GM12878 (cell line): ENCODE measurements at regions not wholly inside any gene's neighbourhood (a gene's known extent, or its start where the extent isn't known, plus 50 kb on each side); places are given as distances from the start of the nearest gene placed in this dataset.

Experiments used
- ATAC-seq: fragments of 200-7000 bp; cut with Tn5 transposase; 3 replicates; pipeline ENCODE4 v1.9.1; 2020; ENCODE audit warnings: mild to moderate bottlenecking, moderate library complexity
- BruUV-seq: library from RNA; stranded (reverse); fragments of 400-500 nt; replicated peaks from 2 replicates; lab custom pipeline; 2021; lab: Mats Ljungman, UMichigan
- CTCF ChIA-PET: fragments of 300-600 bp; sonication (Branson Sonifier 250); formaldehyde crosslinking; extraction: SDS; loops from one replicate; lab custom pipeline; 2021; ENCODE audit warnings: inconsistent platforms; lab: Yijun Ruan, JAX
- POLR2A ChIA-PET: fragments of 350-600 bp; formaldehyde crosslinking; extraction: SDS; loops from one replicate; lab custom pipeline; 2021; ENCODE audit warnings: inconsistent platforms; lab: Charles Lee
- RAD21 ChIA-PET: fragments of 300-600 bp; sonication (Branson Sonifier 250); formaldehyde crosslinking; loops from one replicate; lab custom pipeline; 2023; ENCODE audit warnings: antibody characterized with exemption; ENCODE audit not compliant: unreplicated experiment; lab: Charles Lee
- SMC1A ChIA-PET: fragments of 300-600 bp; sonication (Branson Sonifier 250); formaldehyde crosslinking; loops from one replicate; lab custom pipeline; 2023; ENCODE audit not compliant: unreplicated experiment, uncharacterized antibody; lab: Charles Lee
- DNase-seq: peaks from one replicate; pipeline ENCODE4 v3.0.0-alpha.2; 2011; ENCODE audit warnings: low read depth, low spot score
- FAIRE-seq: peaks from 3 replicates; lab custom pipeline; 2011; peaks lifted over from hg19 to GRCh38; lab: Jason Lieb, UNC
- H2AFZ ChIP-seq: 2 replicates; pipeline ENCODE4 v1.6.0; 2011; ENCODE audit warnings: low read depth, low read length, control low read depth; ENCODE audit not compliant: control insufficient read depth
- H3K27ac ChIP-seq: 2 replicates; pipeline ENCODE4 v1.5.1; 2011; ENCODE audit warnings: control low read depth; ENCODE audit not compliant: control insufficient read depth, insufficient read depth
- H3K27me3 ChIP-seq, 2 experiments: replicated peaks in 1 of 2; 2 replicates each; pipeline versions ENCODE4 v1.6.0 to v1.6.1; 2011; ENCODE audit warnings: low read length in 1 of 2; ENCODE audit not compliant: control insufficient read depth in 2 of 2, insufficient read depth in 2 of 2
- H3K36me3 ChIP-seq, 2 experiments: 2 replicates each; pipeline ENCODE4 v1.5.1; 2011; ENCODE audit warnings: low read length in 1 of 2; ENCODE audit not compliant: control insufficient read depth in 2 of 2, insufficient read depth in 2 of 2
- H3K4me1 ChIP-seq: 2 replicates; pipeline ENCODE4 v1.6.1; 2011; ENCODE audit warnings: mild to moderate bottlenecking, low read length, moderate library complexity, mixed read lengths; ENCODE audit not compliant: control insufficient read depth, insufficient read depth
- H3K4me2 ChIP-seq: 2 replicates; pipeline ENCODE4 v1.6.0; 2011; ENCODE audit warnings: control low read depth; ENCODE audit not compliant: control insufficient read depth, insufficient read depth
- H3K4me3 ChIP-seq: fragments of 200-600 bp; sonication (generic); 2 replicates; pipeline ENCODE4 v1.5.1; 2016
- H3K79me2 ChIP-seq: 2 replicates; pipeline ENCODE4 v1.6.0; 2011; ENCODE audit warnings: low read length; ENCODE audit not compliant: control insufficient read depth, insufficient read depth
- H3K9ac ChIP-seq: 2 replicates; pipeline ENCODE4 v1.8.0; 2011; ENCODE audit warnings: low read length, control low read depth, mixed read lengths; ENCODE audit not compliant: control insufficient read depth, insufficient read depth
- H3K9me3 ChIP-seq: replicated peaks from 3 replicates; pipeline ENCODE4 v1.5.1; 2011; ENCODE audit warnings: mild to moderate bottlenecking, low read length; ENCODE audit not compliant: control insufficient read depth, insufficient read depth
- H4K20me1 ChIP-seq: 2 replicates; pipeline ENCODE4 v1.6.0; 2011; ENCODE audit not compliant: control insufficient read depth, insufficient read depth
- NFIC ChIP-seq: IDR thresholded peaks from 2 replicates; pipeline ENCODE4 v1.6.1; 2012; ENCODE audit warnings: low read depth, mild to moderate bottlenecking, inconsistent platforms, low read length, moderate library complexity
- POLR2AphosphoS2 ChIP-seq: IDR thresholded peaks from 2 replicates; pipeline ENCODE4 v1.6.1; 2011; ENCODE audit warnings: low read depth, mild to moderate bottlenecking, low read length, improper control_type of control experiment, moderate library complexity
- REST ChIP-seq: IDR thresholded peaks from 2 replicates; pipeline ENCODE4 v1.6.1; 2012; ENCODE audit warnings: mild to moderate bottlenecking, low read depth, low read length
- SMAD5 ChIP-seq: IDR thresholded peaks from 2 replicates; pipeline ENCODE4 v1.6.1; 2016; ENCODE audit warnings: antibody characterized with exemption, low read depth
- WGBS: methylation state at CpG from one replicate; pipeline ENCODE4 v1.1.6; 2016; ENCODE audit warnings: low lambda C conversion rate; ENCODE audit not compliant: insufficient replicate concordance, insufficient coverage; ENCODE audit errors: missing lambda C conversion rate; 5-methylcytosine and 5-hydroxymethylcytosine counted together
- in situ Hi-C: fragments of 300-500 bp; cut with MboI; formaldehyde crosslinking; loops from 9 replicates; pipeline ENCODE4 v1.14.3; 2018; ENCODE audit warnings: mixed read lengths
- intact Hi-C: fragments of 100-400 bp; cut with micrococcal nuclease; formaldehyde crosslinking; loops from one replicate; pipeline ENCODE4 v1.14.2; 2022; ENCODE audit not compliant: unreplicated experiment

DNA sequence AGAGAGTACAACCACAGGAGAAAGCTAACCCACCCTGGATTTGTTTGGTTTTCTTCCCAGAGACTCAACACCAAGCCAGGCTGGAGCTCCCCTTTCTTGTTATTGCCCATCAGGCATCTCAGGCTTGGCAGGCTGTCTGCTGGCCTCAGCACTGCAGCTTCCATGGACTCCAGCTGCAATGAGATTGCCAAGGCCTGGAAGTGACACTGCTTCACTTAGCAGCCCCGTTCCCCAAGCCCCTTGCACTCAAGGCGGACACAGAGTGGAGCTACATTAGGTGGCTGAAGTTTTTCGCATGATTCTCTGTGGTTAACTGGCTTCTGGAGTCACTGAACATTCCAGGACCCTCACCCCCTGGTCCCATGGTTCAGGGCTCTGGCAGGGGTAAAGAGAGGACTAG is 163.1 kb upstream of the GDF10 start (continued):
- TF ChIP-seq REST = no peak
- TF ChIP-seq NFIC = no peak

- no peaks in the 10 kb centered on the region for H4K20me1 ChIP-seq
- H3K4me3 ChIP-seq = no peak overlapping the region
- ATAC-seq = no peak
- no TSS peak for BruUV-seq
- no peak for FAIRE-seq
- H3K9ac ChIP-seq = no peak overlapping the region
- H3K27ac ChIP-seq = no peak overlapping the region
- no peak overlapping the region for H3K4me2 ChIP-seq
- ChIA-PET CTCF (no interaction called here), SMC1A (interaction anchor here (0.9 to 1.6 kb wide), 4 partner anchors 10 to 55 kb away, joined by 3 read pairs; no protein-coding TSS in a partner anchor), RAD21 (no interaction called here), POLR2A (no interaction called here)
- no peak for DNase-seq
- WGBS = 38% methylated on average over 5 of the region's 5 CpGs
- H3K79me2 ChIP-seq = no peaks in the 10 kb centered on the region
- no peaks in the 10 kb centered on the region for H3K36me3 ChIP-seq
- in situ Hi-C loops (no loop called here), intact Hi-C loops (no loop called here)
- no peak overlapping the region for H2AFZ ChIP-seq
- no peaks in the 10 kb centered on the region for H3K9me3 ChIP-seq
- H3K27me3 ChIP-seq = no peaks in the 10 kb centered on the region; a peak in 1 of 4 replicates
- H3K4me1 ChIP-seq = no peaks in the 10 kb centered on the region
- no peak for TF ChIP-seq SMAD5
- no peak for TF ChIP-seq POLR2AphosphoS2
These were observed 162.6 kb upstream of the GDF10 start for GRCh38 chr10:47137311-47137851.
